DND-41 (cell line): ENCODE measurements at regions not wholly inside any gene's neighbourhood (a gene's known extent, or its start where the extent isn't known, plus 50 kb on each side); places are given as distances from the start of the nearest gene placed in this dataset.

Experiments used
- EZH2 ChIP-seq: IDR thresholded peaks from 3 replicates; pipeline ENCODE4 v1.6.1; 2012; ENCODE audit warnings: borderline replicate concordance, low read depth, mild to moderate bottlenecking, moderate library complexity, low read length, inconsistent platforms; ENCODE audit not compliant: severe bottlenecking
- TF ChIP-seq, protein P1 (sequence below): IDR thresholded peaks from 2 replicates; pipeline ENCODE4 v1.5.1; 2012; ENCODE audit warnings: borderline replicate concordance, low read length, moderate library complexity, mild to moderate bottlenecking; ENCODE audit not compliant: poor library complexity, severe bottlenecking; ENCODE audit errors: extremely low read depth

DNA sequence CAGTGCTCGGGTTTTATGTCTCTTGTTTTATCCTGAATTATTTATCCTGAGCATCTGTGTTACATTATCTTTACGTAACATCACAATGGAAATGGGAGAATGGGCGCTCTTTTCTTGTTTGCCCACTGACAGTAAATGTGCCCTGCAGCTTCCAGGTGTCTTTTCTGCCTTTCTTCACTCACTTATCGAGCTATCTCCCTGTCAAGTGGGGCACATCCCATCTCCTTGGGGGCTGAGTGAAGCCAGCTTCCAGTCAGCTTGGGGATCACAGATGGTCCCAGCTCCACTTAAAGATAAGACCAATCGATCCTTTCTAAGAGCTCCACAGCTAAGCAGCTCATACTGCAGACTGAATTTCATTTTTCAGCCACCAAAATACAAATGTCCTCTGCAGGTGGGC lies 125.8 kb downstream of the KBTBD8 start:
- TF ChIP-seq, protein P1, sequence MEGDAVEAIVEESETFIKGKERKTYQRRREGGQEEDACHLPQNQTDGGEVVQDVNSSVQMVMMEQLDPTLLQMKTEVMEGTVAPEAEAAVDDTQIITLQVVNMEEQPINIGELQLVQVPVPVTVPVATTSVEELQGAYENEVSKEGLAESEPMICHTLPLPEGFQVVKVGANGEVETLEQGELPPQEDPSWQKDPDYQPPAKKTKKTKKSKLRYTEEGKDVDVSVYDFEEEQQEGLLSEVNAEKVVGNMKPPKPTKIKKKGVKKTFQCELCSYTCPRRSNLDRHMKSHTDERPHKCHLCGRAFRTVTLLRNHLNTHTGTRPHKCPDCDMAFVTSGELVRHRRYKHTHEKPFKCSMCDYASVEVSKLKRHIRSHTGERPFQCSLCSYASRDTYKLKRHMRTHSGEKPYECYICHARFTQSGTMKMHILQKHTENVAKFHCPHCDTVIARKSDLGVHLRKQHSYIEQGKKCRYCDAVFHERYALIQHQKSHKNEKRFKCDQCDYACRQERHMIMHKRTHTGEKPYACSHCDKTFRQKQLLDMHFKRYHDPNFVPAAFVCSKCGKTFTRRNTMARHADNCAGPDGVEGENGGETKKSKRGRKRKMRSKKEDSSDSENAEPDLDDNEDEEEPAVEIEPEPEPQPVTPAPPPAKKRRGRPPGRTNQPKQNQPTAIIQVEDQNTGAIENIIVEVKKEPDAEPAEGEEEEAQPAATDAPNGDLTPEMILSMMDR = no peak
- no peak for TF ChIP-seq EZH2
